NCI-H146 (cell line): ENCODE measurements at regions not wholly inside any gene's neighbourhood (a gene's known extent, or its start where the extent isn't known, plus 50 kb on each side); places are given as distances from the start of the nearest gene placed in this dataset.

Source experiments
- DNase-seq: peaks from one replicate; lab custom pipeline; 2025; lab: John Stamatoyannopoulos, UW

DNA sequence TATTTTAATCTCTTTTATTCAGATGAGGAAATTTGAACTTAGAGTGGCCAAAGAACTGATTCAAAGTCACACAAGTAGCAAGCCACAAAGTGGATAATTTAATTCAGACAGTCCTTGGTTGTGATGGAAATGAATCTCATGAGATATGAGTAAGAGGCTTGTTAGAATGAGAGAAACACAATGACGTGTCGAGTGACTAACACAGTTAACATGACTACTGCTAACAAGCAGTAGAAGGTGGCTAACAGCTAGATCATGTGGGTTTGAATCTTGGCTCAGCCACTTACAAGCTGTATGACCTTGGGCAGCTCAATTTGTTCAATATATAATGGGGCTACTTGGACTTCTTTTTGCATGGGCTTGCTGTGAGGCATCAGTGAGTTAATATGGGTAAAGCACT, 104.5 kb upstream of the LMO4 start:
- DNase-seq: no peak

- no peak for DNase-seq
Measured at GRCh38 chr1:87225171-87225570, 103.5 kb upstream of the LMO4 start.

- no peak for DNase-seq
Measured at GRCh38 chr1:87226341-87226760, 102.3 kb upstream of the LMO4 start.

DNA sequence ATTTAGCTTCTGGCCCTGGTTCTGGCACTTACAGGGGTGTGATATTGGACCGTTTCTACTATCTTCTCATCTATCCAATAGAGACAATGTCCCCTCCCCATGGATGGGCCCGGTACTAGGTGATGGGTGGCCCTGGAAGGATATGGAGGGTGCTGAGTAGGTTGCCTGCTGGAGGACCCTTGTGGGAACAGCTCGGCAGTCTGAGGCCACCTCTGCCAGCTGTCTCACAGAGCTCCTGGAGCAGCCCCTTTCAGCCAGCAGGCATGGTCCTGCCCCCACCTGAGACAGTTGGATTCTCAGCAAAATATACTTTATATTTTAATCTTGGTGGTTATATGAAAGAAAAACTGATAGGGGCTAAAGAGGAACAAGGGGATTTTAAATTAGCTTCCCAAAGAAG, 101.0 kb upstream of the LMO4 start:
- DNase-seq: no peak

DNA sequence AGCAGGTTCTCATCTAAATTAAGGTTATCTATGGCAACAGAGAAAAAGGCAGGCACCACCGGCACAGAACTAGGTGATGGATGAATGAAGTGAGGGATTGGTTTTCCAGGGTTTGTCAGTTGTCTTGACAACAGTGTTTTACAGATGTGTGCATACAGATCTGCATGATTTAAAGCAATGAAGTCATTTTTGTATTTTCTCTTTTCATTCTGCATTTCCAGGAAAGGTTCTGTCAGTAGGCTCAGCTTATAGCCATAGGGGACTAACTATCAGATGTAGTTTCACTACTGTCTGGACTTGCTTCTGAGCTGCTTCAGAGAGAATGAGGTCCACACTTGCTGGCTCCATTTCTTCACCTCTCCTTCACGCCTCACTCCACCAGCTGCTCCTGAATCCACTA, 98.2 kb upstream of the LMO4 start:
- no peak for DNase-seq

DNA sequence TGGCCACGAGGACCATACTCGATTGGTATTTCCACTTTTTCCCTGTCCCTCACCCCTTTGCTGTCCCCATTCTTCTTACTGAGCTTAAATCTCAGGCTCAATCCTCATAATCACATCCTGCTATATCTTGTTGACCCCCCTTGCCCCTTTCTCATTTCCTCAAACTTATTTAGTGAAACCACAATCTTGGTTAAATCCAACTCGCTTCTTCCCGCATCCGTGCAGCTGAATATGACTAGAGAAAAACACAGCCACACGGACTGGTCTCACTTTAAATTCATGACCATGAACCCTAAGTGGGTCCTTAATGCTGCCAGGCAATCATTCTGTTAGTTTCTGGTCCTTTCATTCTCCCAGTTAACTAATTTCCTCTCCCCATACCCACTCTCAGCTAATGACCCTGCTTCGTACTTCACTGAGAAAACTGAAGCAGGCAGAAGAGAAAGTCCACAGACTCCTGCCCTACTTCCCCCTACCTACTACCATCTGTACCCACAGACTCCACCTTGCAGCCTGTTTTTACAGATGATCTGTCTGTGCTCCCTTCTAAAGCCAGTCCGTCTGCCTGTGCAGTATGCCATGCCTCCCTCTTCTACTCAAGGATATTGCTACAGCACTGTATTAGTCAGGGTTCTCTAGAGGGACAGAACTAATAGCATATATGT, 96.8 kb upstream of the LMO4 start:
- DNase-seq: no peak

- no peak for DNase-seq
Measured at GRCh38 chr1:87236585-87236984, 92.1 kb upstream of the LMO4 start.

- no peak for DNase-seq
Measured at GRCh38 chr1:87239997-87240605, 88.6 kb upstream of the LMO4 start.

DNA sequence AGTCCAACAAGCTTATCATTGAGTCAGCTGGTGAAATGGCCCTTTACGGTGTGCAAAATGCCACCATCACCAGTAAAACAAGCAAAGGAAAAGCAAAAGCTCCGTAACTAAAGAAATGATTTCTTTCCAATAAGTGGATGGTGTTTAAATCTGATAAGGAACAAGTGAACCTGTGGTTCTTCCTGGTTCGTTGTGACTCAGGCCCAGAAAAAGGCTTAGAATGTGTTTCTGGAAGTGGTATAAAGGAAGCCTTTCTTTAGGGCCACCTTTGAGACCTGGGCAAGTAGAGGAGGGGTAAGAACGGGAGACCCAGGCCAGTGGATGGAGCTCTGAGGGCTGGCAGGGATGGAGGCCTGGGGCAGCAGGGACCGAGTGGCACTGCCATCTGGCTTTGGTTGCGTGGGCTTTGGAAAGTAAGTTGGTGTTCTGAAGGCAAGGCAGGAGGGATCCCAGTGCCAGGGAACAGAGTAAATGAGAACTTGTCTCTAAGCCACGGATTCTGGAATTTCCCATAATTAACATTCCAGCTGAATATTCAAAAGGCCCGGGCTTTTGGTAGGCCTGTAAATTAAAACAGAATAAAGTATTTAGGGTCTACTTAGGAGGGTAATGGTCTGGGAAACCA, 87.9 kb upstream of the LMO4 start:
- DNase-seq: no peak

- DNase-seq: no peak
Measured at GRCh38 chr1:87242445-87243185, 86.1 kb upstream of the LMO4 start.

DNA sequence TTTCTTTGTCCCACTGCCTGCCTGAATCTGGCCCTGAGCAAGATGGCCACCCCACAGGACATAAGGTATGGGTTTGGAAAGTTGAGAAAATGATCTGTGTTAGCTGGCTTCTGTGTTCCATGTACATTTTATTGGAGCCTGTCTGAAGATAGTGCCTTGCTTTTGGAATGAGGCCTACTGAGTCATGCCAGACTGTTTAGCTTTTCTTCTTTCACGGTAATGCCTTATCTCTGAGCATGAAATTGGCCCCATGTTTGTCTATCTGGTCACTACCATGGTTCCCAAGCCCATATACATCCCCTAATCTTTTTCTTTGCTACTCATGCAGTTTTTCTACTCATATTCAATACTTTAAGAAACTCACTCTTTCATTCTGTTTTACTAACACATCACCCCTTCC, 85.1 kb upstream of the LMO4 start:
- no peak for DNase-seq

GRCh38 chr1:87246436-87246835, 82.2 kb upstream of the LMO4 start:
- DNase-seq: no peak

DNA sequence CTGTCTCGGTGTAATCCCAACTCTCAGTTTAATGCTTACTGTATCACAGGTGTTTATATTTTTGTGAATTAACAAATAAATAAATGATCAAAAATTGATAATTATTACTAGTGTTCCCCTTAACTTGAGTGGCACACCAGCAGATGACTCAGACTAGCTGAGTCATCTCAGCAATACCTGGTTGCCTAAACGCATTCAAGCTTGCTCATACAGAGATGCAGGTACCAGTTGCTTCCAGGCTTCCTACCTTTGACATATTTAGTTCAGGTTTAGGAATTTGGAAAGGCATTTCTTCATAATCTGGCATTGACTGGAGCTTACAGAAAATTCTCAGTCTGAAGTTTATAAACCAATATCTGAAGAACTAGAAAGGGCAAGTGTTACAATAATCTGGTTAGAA, 78.9 kb upstream of the LMO4 start:
- DNase-seq: no peak

- no peak for DNase-seq
Measured at GRCh38 chr1:87250336-87250735, 78.3 kb upstream of the LMO4 start.

DNA sequence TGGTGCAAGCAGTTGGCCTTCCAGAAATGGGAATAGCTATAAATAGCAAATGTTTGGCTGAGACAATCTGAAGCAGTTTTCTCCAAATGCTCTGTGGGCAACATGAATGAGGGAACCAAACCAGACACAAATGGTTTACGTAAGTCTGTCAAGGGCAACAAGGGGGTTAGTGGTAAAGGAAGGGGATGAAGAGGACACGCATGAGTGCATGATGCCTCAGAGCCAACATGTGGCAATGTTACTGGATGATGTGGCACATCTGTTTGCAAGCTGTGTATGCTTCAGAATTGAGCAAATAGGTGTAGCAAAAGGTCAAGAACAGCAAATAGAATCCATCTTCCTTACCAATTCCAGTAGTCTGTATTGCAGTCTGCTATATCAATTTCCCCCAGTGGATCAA, 76.3 kb upstream of the LMO4 start:
- DNase-seq: no peak

DNA sequence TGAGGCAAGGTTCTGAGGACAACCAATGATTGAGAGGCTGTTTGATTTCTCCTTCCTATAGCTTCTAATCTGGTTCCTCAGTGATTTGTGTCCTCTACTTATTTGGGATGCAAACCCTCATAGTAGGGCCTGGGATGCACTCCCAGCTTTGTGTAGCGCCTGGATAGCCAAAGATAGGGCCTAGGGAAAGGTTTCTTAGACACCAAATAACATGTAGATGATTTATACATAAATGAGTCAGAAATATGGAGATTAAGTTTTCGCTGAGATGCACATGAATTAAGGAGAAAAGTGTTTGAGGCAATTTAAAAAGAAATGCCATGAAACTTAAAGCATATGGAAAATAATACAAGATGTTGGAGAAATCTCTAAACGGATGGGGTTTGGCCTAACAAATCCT, 66.0 kb upstream of the LMO4 start:
- DNase-seq: no peak

DNA sequence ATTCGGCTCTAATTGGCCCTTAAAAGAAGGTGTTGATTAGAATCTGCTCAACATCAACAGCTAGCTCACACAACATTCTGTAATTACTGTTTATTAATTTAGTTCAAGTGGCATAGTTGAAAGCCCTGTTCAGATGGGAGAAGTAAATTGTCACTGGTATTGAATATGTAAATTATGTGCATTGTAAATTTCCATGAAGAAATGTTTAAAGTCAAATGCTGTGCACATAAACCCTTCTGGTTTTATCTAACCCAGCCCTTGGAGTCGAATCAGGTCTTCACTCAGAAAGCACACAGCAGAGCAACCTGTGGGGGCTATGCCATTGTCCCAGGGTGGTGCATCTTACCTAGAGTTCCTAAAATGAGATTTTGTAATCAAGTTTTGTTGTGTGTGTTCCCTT, 65.4 kb upstream of the LMO4 start:
- no peak for DNase-seq

GRCh38 chr1:87263785-87264184, 64.9 kb upstream of the LMO4 start:
- no peak for DNase-seq

DNA sequence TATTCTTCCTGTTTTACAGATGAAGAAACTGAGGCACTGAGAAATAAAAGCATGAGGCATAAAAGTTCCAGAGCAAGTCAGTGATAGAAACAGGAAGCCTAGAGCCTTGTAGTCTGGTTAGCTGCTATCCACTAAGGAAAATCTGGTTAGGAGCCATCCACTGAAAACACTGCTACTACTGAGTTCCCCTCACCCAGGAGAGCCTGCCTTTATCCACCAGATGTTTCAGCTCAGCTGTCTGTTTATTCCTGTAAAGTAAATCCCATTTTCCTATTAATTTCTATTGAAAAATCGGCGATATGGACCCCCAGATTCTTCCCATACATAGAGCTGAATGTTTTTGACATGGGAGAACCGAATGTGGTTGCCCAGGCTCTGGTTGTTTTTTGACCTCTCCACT, 63.7 kb upstream of the LMO4 start:
- no peak for DNase-seq

- no peak for DNase-seq
Measured at GRCh38 chr1:87265786-87266185, 62.9 kb upstream of the LMO4 start.

DNA sequence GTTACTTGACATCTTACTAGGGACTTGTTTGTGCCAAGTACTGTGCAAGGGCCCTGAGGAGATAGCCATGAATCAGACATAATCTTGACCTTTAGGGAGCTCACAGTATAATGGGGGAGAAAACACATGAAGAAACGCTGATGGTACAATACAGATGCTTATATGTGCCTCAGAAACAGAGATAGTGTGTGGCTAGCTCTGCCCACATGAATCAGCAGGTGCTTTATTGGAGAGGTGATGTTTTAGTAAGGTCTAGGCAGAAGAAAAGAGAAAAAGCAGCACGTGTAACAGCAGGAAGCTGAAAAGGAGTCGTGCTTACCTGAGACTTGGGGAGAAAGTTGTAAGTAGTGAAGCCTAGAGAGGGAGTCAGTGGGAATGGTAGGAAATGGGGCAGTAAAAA, 60.6 kb upstream of the LMO4 start:
- no peak for DNase-seq

DNA sequence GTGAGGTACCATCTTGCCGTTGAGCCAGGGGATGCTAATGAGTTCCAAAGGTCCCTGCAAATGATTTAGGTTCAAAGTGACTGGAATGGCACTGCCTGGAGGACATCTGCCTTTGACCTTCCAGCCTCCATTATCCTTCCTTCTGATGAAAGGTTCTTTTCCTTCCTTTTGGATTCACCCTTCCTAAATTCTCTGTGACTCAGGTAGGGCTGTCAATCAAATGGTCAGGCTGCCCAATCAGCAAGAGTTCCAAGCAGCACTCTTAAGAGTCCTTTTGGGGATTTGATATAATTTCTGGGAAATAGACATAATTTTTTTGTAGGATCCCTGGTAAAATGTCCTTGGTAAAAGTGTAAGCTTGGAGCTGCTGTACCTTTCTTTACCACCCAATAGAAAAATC, 58.8 kb upstream of the LMO4 start:
- no peak for DNase-seq

DNA sequence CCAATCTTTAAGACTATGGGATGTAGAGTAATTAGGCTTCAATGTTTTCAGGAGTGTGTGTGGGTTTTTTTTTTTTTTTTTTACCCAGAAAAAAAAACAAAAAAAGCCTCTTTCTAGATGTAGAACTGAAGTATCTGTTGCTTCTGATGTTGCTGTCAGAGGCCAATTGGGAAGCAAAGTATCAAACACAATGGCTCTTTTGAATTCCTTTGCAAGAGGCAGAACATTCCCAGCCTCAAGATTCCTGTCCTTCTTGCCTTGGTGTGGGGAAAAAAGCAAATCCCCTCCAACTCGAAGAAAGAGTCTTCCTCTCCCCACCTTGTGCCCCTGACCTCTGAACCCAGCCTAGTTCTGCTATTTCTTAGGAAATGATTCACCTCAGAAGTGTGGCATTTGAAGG, 55.4 kb upstream of the LMO4 start:
- no peak for DNase-seq
